Retina (tissue), 1 donor: ENCODE measurements at regions not wholly inside any gene's neighbourhood (a gene's known extent, or its start where the extent isn't known, plus 50 kb on each side); places are given as distances from the start of the nearest gene placed in this dataset.

Experiments
- DNase-seq: peaks from one replicate; pipeline ENCODE4 v3.0.0-alpha.2; 2016

DNA sequence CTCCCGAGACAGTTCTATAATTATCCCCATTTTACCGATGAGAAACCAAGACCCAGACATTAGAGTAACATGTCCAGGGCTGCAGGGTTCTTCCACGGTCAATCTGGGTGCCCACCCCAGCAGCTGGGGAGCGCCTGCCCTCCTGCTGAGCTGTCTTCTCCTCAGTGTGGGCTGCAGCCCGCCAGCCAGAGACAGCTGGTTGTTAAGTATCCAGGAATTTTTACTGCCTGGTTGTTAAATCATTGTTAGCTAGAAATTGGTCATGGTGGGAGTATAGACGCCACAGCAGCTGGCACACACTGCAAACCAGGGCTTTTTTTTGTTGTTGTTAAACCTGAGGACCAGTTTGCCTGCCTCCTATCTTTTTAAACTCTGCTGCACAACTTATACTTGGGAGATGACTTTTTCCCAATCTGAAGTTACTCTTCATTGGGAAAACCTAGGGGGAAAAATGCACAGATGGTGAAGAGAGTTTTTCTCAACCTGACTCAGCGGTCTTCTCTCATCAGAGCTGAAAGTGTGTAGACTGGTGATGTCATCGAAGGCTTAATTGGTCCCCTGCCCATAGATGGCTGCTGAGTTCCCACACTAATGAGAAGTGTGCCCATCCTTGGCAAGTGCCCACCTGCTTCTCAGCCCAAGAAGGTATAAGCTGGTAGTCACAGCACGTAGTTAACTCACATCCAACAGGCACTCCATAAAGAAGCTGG is 208.6 kb downstream of the DRD1 start:
- DNase-seq = no peak

DNA sequence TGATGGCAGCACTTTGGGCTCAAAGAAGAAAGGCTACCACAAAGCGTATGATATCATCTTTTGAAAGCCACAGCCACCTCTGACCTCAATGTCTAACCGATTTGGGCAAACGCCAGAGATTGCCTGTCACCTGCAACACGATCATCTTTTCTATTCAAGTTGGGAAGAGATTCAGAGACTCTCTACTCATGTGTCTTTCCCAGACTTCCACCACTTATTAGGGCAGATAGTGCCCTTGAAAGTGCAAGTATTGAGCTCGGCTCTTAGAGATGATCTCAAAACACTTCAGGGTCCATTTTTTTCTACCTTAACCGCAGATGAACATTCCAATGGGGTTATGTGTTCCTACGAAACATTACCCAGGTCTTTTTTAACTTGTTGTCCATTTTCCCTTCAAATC is 213.7 kb downstream of the DRD1 start:
- no peak for DNase-seq

DNA sequence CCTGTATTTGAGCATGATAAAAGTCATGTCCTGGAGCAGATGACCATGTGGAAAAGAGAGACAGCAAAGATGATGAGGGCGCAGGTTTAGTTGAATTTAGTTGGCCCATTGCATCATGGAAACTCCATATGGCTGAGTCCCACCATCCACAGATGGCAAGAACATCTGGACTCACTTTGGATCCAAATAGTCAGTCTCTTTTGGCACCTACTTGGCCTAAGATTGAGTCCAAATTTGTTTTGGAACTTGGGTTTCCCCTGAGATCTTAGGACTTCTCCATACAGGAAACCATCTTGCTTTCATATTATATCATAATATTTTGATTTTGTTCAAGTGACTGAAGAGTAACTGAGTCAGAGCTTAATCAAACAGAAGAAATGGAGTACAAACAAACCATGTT is 217.5 kb downstream of the DRD1 start:
- no peak for DNase-seq

DNA sequence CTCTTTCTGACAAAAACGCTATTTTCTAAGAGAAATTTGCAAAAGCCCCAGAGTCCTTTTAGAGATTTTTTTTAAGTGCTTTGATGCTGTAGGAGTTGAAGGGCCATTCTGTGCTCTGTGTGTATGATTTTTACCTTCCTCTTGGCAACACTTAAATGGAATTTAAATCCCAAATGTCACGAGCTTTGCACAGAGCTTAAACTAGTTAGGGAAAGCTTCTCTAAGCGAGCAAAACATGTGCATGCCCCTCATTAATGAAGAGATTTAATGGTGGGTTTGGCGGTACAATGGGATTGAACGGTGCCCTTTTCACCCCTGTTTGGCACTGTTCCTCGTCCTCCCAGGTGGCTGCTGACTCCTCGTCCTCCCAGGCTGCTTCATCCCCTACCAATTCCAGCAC is 220.7 kb downstream of the DRD1 start:
- peak; percentile 55 for DNase-seq

DNA sequence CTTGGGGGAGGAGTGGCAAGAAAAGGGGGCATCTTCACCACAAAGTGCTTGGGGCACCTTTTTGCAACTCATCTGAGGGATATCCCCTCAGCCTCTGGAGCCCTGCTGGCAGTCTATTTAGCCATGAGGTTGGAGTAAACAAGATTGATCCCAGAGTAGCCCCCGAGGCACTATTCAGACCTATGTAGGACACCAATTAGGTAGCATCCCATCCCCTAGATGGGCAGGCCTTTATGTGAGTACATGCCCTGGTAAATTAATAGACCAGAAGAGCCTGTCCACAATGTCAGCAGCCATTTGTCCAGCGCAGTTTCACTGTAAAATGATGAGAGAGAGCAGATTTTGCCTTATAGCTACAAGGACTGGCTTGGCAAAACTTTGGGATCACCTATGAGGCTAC is 221.4 kb downstream of the DRD1 start:
- peak; percentile 61 for DNase-seq

DNA sequence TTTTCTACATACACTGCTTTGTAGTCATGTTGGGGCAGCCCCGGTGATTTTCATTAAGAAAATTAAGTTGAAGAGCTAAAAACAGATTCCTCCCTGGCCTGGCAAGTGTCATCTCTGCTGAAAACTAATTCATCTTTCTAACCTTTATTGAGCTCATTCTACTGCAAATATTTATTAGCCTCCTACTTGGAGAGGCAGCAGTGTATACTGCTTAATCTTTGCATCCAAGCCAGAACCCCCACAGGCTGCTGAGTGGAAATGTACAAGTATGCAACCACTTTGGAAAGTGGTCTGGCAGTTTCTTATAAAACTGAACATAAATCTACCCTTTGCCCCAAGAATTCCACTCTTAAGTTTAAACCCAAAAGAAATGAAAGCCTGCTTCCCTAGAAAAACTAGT is 223.4 kb downstream of the DRD1 start:
- DNase-seq = no peak

DNA sequence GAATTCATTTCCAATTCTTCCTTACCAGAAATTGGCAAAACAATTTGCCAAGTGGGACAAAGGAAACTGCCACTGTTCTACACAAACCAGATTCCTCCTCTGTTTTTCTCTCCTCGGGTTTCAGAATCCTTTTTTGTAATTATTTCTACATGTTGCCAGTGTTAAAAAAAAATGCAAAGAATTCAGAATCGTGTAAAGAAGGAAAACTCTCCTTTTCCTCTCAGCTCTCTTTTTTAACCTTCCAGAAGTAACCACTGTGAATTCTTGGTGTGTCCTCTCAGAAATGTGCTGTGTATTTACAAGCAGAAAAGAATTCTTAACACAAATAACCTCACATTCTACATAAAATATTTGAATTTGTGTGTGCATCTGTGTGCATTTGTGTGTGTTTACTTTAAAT is 224.6 kb downstream of the DRD1 start:
- no peak for DNase-seq

DNA sequence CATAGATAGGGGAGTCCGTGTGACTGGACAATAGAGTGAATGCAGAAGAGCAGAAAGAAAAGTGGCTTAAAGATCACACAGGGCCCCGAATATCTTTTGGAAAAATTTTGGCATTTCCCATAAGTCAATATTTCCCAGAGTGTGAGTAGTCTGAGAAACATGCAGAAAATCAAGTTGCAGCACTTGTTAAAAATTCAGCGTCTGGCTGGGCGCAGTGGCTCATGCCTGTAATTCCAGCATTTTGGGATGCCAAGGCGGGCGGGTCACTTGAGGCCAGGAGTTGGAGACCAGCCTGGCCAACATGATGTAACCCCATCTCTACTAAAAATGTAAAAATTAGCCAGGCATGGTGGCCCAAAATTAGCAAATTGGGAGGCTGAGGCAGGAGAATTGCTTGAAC is 227.0 kb downstream of the DRD1 start:
- no peak for DNase-seq

DNA sequence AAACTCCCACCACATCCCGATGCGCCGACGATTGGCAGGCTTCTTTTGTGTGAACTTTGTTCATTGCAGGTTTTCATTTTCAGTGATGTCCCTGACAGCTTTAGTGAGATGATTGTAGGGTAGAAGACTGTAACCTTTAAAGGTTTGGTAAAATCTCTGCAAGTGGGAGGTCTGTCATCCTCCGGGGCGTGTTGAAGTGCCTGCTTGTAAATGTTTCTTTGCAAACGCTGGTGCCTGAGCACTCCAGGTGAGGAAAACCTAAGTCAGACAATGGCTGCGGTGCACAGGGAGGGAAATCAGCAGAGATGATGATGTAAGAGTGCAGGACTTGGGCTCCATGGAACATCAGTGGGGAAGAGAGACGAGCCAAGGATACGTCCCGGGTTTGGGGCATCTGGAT is 228.1 kb downstream of the DRD1 start:
- no peak for DNase-seq

DNA sequence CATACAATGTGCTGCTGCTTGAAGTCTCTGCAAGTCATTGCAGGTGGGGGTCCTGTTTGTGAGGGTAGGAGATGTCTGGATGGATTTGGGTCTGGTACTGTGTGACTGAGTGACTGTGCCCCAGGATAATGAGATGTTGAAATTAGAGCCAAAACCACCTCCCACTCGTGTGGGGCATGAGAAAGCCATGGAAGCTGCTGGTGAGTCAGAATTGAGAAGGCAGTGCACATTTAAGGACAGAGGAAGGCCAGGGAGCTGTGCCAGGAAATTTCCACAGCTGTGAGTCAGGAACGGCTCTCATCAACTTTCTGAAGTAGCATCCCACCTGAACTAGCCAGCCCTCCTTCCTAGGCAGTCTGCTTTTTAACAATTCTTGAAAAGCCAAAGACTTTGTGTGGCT is 229.8 kb downstream of the DRD1 start:
- DNase-seq = no peak

DNA sequence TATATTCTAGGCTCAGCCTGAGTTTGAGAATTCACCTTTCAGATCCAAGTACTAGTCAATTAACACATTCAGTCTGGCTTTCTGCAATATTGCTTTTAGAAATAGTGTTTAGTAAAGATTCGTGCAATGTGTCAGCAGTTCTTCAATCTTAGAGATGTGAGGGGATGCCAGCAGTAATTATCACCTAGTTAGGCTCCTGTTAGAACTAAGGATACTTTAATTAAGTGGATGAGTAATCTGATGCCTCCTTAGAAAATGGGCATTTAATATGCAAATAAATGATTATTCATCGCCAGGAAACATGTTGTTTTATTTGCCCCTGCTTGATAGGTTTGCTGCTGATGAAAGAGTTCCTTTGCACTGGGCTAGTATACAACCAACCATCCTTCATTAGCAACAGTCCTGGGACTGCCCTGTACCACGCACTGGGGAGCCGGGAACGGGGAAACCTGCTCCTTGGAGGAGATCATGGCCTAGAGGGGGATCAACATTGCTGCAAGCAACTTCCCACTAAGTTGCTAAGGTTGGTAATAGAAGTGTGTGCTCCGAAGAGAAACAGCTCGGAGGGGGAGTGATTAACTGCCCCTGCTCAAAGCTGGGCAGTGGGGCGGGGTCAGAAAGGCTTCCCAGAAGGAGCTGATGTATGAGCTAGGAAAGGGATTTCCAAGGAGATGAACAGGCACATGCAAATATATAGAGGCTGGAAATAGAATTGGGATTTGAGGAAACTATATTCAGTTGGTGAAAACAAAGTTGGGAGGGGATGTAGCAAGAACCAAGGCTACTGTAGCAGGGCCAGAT is 231.8 kb downstream of the DRD1 start:
- DNase-seq = no peak

DNA sequence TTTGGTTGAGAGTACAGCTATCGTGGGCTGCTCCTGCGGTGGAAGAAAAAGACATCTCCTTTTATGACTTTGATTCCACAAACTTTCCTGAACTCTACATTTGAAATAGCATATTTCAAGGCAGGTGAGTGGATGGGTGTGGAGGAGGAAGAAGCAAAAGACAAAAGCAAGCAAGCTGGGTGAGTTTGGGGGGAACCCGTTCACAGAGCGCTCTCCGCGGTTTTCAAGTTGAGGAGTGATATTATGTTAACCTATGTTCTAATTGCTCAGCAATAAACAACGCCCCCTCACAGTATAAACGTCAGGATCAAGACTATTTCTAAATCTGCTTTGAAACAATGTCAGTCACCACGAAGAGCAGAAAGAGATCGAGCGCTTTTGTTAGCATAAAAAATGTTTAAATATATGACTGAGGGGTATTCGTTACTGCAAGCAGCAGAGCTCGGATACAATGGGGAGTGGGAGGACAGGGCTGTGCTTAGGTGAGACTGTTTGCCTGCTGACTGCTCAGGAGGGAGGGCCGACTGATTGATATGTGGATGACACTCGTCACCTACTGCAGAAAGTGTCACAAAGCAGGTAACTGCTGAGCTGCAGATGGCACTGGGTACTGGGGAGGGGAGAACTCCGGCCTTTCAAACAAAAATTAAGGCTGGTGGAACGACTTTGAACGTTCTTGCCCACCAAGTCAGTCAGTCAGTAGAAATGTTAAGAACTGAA is 236.5 kb downstream of the DRD1 start:
- DNase-seq = no peak

DNA sequence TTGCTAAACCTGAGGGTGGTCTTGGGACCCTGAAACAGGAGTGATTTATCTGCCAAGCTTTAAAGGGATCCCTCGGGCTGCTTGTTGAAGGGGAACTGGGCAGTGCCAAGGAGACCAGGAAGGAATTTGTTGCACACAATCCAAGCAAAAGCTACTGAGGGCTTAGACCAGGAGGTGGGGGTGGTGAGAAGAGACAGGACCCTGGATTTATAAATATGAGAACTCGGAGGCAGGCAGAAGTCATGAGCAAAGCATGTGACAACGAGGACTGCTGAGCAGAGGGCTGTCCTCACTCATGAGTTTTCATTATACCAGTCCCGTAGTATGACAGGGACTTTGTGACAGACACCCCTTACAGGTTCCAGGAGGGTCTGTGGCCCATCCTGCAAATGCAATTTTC is 237.3 kb downstream of the DRD1 start:
- DNase-seq = no peak

DNA sequence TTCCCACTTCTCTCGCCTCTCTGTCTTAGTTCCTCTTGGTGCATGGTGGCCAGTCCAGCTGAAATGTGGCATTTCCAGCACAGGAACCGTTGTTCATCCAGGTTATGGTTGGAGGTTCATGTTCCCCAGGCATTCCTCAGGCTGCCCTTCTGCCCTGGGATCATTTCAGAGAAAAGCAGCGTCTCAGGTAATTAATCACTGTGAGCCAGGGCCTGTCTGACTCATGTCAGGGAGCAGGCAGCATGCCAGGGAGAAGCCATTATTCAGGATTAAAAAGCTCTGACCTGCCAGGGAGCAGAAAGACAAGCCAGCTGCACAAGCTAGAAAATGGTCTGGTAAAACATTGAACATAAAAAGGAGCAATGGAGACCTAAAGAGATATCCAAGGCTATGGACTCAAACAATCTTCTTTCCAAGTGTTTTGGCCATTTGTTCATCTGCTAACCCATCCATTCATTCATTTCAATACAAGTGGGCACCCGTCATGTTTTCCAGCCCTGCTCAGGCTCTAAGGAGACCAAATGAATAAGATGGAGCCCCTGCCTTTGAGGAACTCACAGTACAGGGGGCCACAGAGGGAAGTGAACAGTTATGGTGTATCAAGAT is 241.4 kb downstream of the DRD1 start:
- no peak for DNase-seq

DNA sequence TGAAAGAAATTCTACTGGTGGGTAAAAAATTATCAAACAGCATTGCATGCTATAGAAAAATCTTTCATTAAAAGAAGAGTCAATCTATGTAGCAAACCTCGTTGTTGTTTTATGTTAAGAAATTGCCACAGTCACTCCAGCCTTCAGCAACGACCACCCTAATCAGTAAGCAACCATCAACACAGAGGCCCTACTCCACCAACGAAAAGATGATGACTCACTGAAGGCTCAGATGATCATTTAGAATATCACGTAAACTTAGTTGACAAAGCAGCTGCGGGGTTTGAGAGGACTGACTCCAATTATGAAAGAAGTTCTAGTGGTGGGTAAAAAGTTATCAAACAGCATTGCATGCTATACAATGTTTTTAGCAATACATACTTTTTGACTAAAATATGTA is 242.6 kb downstream of the DRD1 start:
- DNase-seq = no peak

DNA sequence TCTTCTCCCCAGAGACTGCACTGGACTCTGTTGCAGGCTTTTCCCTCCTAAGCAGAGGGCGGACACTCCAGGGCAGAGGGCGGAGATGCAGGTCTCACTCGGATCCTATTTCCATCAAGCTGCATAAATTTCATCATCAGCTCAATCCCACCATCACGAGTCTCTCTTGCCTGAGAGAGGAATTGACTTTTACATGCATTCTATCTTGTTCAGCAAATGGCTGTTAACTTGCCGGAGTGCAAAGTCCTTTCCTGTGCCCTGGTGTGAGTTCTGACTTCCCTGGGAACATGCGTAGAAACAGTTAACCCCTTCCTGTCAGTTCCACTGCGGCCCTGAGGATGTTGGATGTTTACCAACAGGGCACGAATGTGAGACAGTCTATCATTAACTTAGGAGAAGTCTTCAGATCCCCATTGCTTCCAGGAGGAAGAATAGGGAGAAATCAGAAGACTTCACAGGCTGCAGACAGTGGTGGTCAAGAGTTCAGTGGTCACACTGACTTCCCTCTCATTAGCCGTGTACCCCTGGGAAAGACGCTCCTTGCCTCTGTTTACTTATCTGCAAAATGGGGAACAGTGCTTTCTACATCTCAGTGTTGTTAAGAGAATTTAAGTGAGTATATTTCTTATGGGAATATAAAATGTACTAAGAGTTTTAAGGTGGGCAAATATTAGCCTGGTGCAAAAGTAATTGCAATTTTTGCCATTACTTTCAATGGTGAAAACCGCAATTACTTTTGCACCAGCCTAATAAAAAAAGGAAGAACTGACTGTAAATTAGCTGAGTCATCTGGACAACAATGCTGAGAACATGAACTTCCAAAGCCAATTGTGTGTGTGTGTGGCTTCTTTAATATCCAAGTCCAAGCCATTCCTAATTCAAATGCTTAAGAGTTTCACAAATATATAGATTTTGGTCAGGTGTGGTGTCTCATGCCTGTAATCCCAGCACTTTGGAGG is 248.0 kb downstream of the DRD1 start:
- peak; percentile 47 for DNase-seq

DNA sequence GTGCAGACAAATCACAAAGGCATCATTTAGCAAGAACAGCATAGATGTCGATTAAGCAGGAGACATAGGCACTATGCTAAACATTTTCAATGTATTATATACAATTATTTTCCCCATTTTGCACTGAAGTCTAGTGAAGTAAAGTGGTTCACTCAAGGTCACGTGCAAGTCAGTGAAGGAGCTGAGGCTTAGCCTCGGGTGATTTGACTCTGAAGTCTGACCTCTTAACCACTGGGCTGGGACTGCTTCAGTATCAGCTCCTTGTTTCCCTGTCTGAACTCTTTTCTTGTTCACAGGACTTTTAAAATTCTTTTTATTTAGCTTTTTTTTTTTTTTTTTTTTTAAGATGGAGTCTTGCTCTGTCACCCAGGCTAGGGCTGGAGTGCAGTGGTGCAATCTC is 262.7 kb downstream of the DRD1 start:
- DNase-seq = no peak

DNA sequence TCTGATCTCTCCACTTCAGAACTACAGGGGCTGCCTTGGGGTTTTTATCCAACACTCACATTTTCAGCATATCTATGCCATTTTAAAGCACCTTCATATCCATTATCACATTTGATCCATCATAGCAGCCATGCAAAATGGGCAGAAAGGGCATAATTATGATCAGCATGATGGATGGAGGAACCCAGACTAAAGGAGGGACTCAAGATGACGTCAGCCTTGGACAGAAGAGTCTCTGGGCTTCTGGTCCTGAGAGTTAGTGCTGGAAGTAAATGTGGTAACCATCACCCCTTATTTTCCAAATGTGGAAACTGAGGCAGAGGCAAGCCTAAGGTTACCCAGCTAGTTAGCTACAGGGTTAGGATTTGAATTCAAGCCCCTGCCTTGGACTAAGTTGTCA is 273.1 kb downstream of the DRD1 start:
- no peak for DNase-seq

DNA sequence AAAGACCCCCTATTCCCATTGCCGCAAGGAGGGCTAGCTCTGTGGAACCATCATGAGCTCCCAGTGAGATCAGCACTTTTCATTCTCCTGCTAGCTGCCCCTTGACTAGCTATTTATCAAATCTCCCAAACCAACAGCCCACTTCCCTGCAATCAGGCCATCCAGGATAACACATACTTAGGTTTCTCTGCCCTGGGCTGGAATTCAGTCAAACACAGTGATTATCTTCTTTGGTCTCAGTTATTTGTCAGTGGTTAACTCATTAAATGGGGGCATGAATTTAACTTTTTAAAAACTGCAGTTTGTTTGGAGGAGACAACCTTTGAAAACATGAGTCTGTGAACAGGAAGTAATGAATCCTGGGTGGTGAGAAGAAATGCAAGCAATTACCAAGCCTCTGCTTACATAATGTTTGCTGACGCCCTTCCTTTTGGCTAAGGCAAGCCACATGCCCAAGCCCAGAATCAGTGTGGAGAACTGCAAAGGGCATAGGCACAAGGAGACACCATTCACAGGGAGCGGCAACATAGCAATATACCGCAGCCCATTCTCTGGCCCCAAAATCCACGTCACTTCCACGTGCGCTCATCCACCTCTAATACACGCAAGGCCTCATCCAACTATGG is 275.0 kb downstream of the DRD1 start:
- no peak for DNase-seq

DNA sequence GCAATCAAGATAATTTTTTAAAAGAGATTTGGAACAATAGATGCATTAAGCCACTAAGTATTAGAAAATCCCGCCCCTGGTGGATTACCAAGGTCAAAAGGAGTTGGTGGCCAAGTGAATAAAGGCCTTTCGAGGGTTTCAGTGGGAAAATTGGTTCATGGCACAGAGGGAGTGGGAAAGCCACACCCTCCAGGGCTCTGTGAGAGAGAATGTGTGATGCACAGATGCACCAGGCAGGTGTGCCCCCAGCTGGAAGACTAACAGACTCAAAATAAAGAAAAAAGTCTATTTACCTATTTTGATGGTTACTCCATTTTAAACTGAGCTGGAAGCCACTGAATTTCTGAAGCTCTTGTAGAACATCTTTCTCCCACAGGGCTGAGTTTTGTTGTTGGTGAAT is 278.0 kb downstream of the DRD1 start:
- peak; percentile 68 for DNase-seq

DNA sequence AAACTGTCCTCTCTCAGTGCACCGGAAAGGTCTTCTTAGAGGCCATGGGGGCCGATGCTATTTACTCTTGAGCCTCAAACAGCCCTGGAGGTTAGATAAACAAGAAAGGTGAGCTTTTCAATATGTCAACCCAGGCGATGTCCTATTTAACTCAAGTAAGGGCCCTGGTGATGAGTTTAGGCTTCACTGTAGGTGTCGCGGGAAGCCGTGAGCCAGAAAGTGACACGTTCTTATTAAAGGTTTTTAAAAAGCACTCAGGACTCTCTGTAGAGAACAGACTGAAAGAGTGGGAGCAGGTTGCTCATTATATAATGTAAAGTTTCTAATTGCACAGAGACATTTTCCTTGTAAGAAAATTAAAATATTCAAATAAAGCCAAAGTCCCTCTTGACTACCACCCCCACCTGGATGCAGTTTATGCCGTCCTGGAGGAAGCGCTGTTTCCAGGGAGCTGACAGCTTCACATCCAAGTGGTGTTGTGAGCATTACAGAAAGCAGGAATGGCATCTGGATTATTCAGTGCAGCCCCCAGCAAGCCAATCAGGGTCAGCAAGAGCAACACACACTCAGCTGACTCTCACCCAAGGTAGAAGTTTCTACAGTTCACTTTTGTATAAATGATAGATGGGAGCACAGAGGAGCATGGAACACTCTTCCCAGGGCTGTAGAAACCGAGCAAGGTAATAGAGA is 280.3 kb downstream of the DRD1 start:
- no peak for DNase-seq
